Caco-2 (cell line): ENCODE measurements at regions not wholly inside any gene's neighbourhood (a gene's known extent, or its start where the extent isn't known, plus 50 kb on each side); places are given as distances from the start of the nearest gene placed in this dataset.
A peak's percentile ranks its signal among the peaks of the same experiment; 100 is the strongest.

Experiments
- BruUV-seq: library from RNA; stranded (reverse); fragments of 400-500 nt; replicated peaks from 2 replicates; lab custom pipeline; 2021; lab: Mats Ljungman, UMichigan
- CTCF ChIA-PET: fragments of 300-600 bp; sonication (Branson Sonifier 250); formaldehyde crosslinking; loops from one replicate; lab custom pipeline; 2022; ENCODE audit warnings: antibody characterized with exemption; lab: Charles Lee
- POLR2A ChIA-PET: fragments of 300-600 bp; sonication (Branson Sonifier 250); formaldehyde crosslinking; loops from one replicate; lab custom pipeline; 2022; ENCODE audit warnings: antibody characterized with exemption; lab: Charles Lee
- DNase-seq, 2 experiments: peaks; one replicate each; pipeline versions ENCODE4 v3.0.0 to v3.0.0-alpha.2; 2020 to 2022
- H3K27me3 ChIP-seq: replicated peaks from 2 replicates; pipeline ENCODE4 v1.6.0; 2011; ENCODE audit warnings: low read length; ENCODE audit not compliant: control insufficient read depth, insufficient read depth
- H3K36me3 ChIP-seq: 2 replicates; pipeline ENCODE4 v1.5.1; 2011; ENCODE audit warnings: low read length; ENCODE audit not compliant: control insufficient read depth, insufficient read depth
- H3K4me1 ChIP-seq: fragments of 250-450 bp; sonication (Bioruptor Pico); 2 replicates; pipeline ENCODE4 v1.5.1; 2020; ENCODE audit warnings: mild to moderate bottlenecking
- H3K4me3 ChIP-seq: 2 replicates; pipeline ENCODE4 v1.5.1; 2011; ENCODE audit warnings: low read depth, mild to moderate bottlenecking, control low read depth, low read length
- H3K9me3 ChIP-seq: fragments of 250-450 bp; sonication (Bioruptor Pico); 2 replicates; pipeline ENCODE4 v1.5.1; 2020; ENCODE audit warnings: mild to moderate bottlenecking, moderate library complexity
- H3K27ac Mint-ChIP-seq: one replicate; pipeline ENCODE4 v1.8.0; 2022; ENCODE audit warnings: mixed read lengths; ENCODE audit not compliant: unreplicated experiment
- H3K27me3 Mint-ChIP-seq: one replicate; pipeline ENCODE4 v1.8.0; 2022; ENCODE audit warnings: mixed read lengths; ENCODE audit not compliant: insufficient read depth, unreplicated experiment
- H3K36me3 Mint-ChIP-seq: one replicate; pipeline ENCODE4 v1.8.0; 2022; ENCODE audit warnings: mild to moderate bottlenecking, mixed read lengths; ENCODE audit not compliant: insufficient read depth, unreplicated experiment
- H3K4me1 Mint-ChIP-seq: one replicate; pipeline ENCODE4 v1.8.0; 2022; ENCODE audit warnings: low read depth, mixed read lengths; ENCODE audit not compliant: unreplicated experiment
- H3K4me3 Mint-ChIP-seq: one replicate; pipeline ENCODE4 v1.8.0; 2022; ENCODE audit warnings: mild to moderate bottlenecking, moderate library complexity, mixed read lengths; ENCODE audit not compliant: unreplicated experiment
- H3K9me3 Mint-ChIP-seq: one replicate; pipeline ENCODE4 v1.8.0; 2022; ENCODE audit warnings: mixed read lengths; ENCODE audit not compliant: unreplicated experiment
- CTCF ChIP-seq, 2 experiments: fragments of 200-600 bp in 1 of 2; IDR thresholded peaks; 1 replicate in 1 of 2; 2 replicates in 1 of 2; pipeline versions ENCODE4 v1.5.1 to v1.8.0; 2011 to 2022; ENCODE audit warnings: antibody characterized with exemption in 1 of 2, control low read depth in 1 of 2, inconsistent platforms in 1 of 2, low read depth in 1 of 2, low read length in 1 of 2, mild to moderate bottlenecking in 1 of 2, moderate library complexity in 1 of 2; ENCODE audit not compliant: insufficient read depth in 1 of 2, severe bottlenecking in 1 of 2, unreplicated experiment in 1 of 2
- intact Hi-C: fragments of 100-400 bp; cut with micrococcal nuclease; formaldehyde crosslinking; loops from one replicate; pipeline ENCODE4 v1.10.0; 2022; ENCODE audit not compliant: unreplicated experiment

- no peak for TF ChIP-seq CTCF (IDR thresholded peaks at IDR 0.05; ENCODE audit: insufficient read depth in 1 of 2, low read depth in 1 of 2, low read length in 1 of 2, severe bottlenecking in 1 of 2, unreplicated experiment in 1 of 2)
- Histone ChIP-seq H3K36me3 (no peaks in the 10 kb centered on the region), H3K4me3 (no peak overlapping the region), H3K27me3 (no peaks in the 10 kb centered on the region), H3K9me3 (no peaks in the 10 kb centered on the region), H3K4me1 (no peaks in the 10 kb centered on the region)
- intact Hi-C loops = no loop called here
- peaks cover 10% of the 10 kb centered on the region for H3K4me1 Mint-ChIP-seq
- peaks cover 10% of the 10 kb centered on the region for H3K9me3 Mint-ChIP-seq
- no peaks in the 10 kb centered on the region for H3K27me3 Mint-ChIP-seq
- CTCF ChIA-PET = no interaction called here
- no peak overlapping the region for H3K4me3 Mint-ChIP-seq
- H3K36me3 Mint-ChIP-seq = no peaks in the 10 kb centered on the region
- DNase-seq = no peak
- BruUV-seq = no TSS peak
- no peak overlapping the region for H3K27ac Mint-ChIP-seq
- POLR2A ChIA-PET = no interaction called here
These were observed 484.5 kb upstream of the NR2F2 start for GRCh38 chr15:95845862-95846515.

GRCh38 chr15:95848126-95848525 lies 482.4 kb upstream of the NR2F2 start:
- Histone ChIP-seq H3K9me3 (no peaks in the 10 kb centered on the region), H3K36me3 (no peaks in the 10 kb centered on the region), H3K4me1 (no peaks in the 10 kb centered on the region), H3K27me3 (no peaks in the 10 kb centered on the region), H3K4me3 (no peak overlapping the region)
- Mint-ChIP-seq H3K27me3 (no peaks in the 10 kb centered on the region), H3K9me3 (peaks cover 10% of the 10 kb centered on the region), H3K36me3 (no peaks in the 10 kb centered on the region), H3K4me1 (peaks cover 10% of the 10 kb centered on the region), H3K4me3 (no peak overlapping the region), H3K27ac (no peak overlapping the region)
- no peak for DNase-seq
- ChIA-PET CTCF (no interaction called here), POLR2A (no interaction called here)
- no TSS peak for BruUV-seq
- intact Hi-C loops = no loop called here
- TF ChIP-seq CTCF (IDR thresholded peaks at IDR 0.05; ENCODE audit: insufficient read depth in 1 of 2, low read depth in 1 of 2, low read length in 1 of 2, severe bottlenecking in 1 of 2, unreplicated experiment in 1 of 2) = no peak

GRCh38 chr15:95850837-95851236 lies 479.7 kb upstream of the NR2F2 start:
- TF ChIP-seq CTCF (IDR thresholded peaks at IDR 0.05; ENCODE audit: insufficient read depth in 1 of 2, low read depth in 1 of 2, low read length in 1 of 2, severe bottlenecking in 1 of 2, unreplicated experiment in 1 of 2) = peak in 1 of 2 experiments; percentile 23
- Histone ChIP-seq H3K27me3 (no peaks in the 10 kb centered on the region), H3K4me1 (no peaks in the 10 kb centered on the region), H3K36me3 (no peaks in the 10 kb centered on the region), H3K9me3 (no peaks in the 10 kb centered on the region), H3K4me3 (no peak overlapping the region)
- no TSS peak for BruUV-seq
- peaks cover 10% of the 10 kb centered on the region for H3K9me3 Mint-ChIP-seq
- H3K27me3 Mint-ChIP-seq = no peaks in the 10 kb centered on the region
- no peak overlapping the region for H3K4me3 Mint-ChIP-seq
- no peak for DNase-seq
- POLR2A ChIA-PET = no interaction called here
- intact Hi-C loops = no loop called here
- CTCF ChIA-PET = no interaction called here
- peaks cover 6% of the 10 kb centered on the region for H3K4me1 Mint-ChIP-seq
- H3K27ac Mint-ChIP-seq = no peak overlapping the region
- no peaks in the 10 kb centered on the region for H3K36me3 Mint-ChIP-seq
